ENCODE measurements at regions not wholly inside any gene's neighbourhood (a gene's known extent, or its start where the extent isn't known, plus 50 kb on each side); places are given as distances from the start of the nearest gene placed in this dataset.

GRCh38 chr15:38930851-38931572, 366.4 kb upstream of the RASGRP1 start:
- TF ChIP-seq CTCF (conservative IDR thresholded peaks at IDR 0.05) = no peak
- Mint-ChIP-seq H3K4me3 (no peak overlapping the region), H3K27me3 (peaks cover 3% of the 10 kb centered on the region), H3K4me1 (ENCODE audit: unreplicated experiment) (no peaks in the 10 kb centered on the region), H3K9me3 (peaks cover 4% of the 10 kb centered on the region), H3K27ac (no peak overlapping the region), H3K36me3 (no peaks in the 10 kb centered on the region)
- no peak for DNase-seq (ENCODE audit: extremely low spot score, unreplicated experiment)

GRCh38 chr15:38941399-38941953, 376.9 kb upstream of the RASGRP1 start:
- TF ChIP-seq CTCF (conservative IDR thresholded peaks at IDR 0.05) = no peak
- no peak overlapping the region for H3K4me3 Mint-ChIP-seq
- no peak overlapping the region for H3K27ac Mint-ChIP-seq
- H3K27me3 Mint-ChIP-seq = peaks cover 3% of the 10 kb centered on the region
- H3K9me3 Mint-ChIP-seq = no peaks in the 10 kb centered on the region
- DNase-seq (ENCODE audit: extremely low spot score, unreplicated experiment) = no peak
- no peaks in the 10 kb centered on the region for H3K36me3 Mint-ChIP-seq
- peaks cover 16% of the 10 kb centered on the region for H3K4me1 Mint-ChIP-seq (ENCODE audit: unreplicated experiment)

- Mint-ChIP-seq H3K4me1 (ENCODE audit: unreplicated experiment) (peaks cover 16% of the 10 kb centered on the region), H3K36me3 (no peaks in the 10 kb centered on the region), H3K9me3 (no peaks in the 10 kb centered on the region), H3K27ac (no peak overlapping the region), H3K4me3 (no peak overlapping the region), H3K27me3 (peaks cover 3% of the 10 kb centered on the region)
- no peak for TF ChIP-seq CTCF (conservative IDR thresholded peaks at IDR 0.05)
- no peak for DNase-seq (ENCODE audit: extremely low spot score, unreplicated experiment)
Measured at GRCh38 chr15:38944536-38944935, 379.9 kb upstream of the RASGRP1 start.

- peaks cover 3% of the 10 kb centered on the region for H3K27me3 Mint-ChIP-seq
- no peak overlapping the region for H3K4me3 Mint-ChIP-seq
- H3K9me3 Mint-ChIP-seq = no peaks in the 10 kb centered on the region
- H3K36me3 Mint-ChIP-seq = no peaks in the 10 kb centered on the region
- DNase-seq (ENCODE audit: extremely low spot score, unreplicated experiment) = no peak
- no peak overlapping the region for H3K27ac Mint-ChIP-seq
- H3K4me1 Mint-ChIP-seq (ENCODE audit: unreplicated experiment) = peaks cover 16% of the 10 kb centered on the region
- no peak for TF ChIP-seq CTCF (conservative IDR thresholded peaks at IDR 0.05)
Measured at GRCh38 chr15:38945551-38946298, 381.1 kb upstream of the RASGRP1 start.

- no peak for TF ChIP-seq CTCF (conservative IDR thresholded peaks at IDR 0.05)
Measured at GRCh38 chr15:38954090-38954489, 389.5 kb upstream of the RASGRP1 start.

More at GRCh38 chr15:38954090-38954489, 389.5 kb upstream of the RASGRP1 start:
- no peaks in the 10 kb centered on the region for H3K36me3 Mint-ChIP-seq
- peaks cover 4% of the 10 kb centered on the region for H3K27me3 Mint-ChIP-seq
- no peaks in the 10 kb centered on the region for H3K4me1 Mint-ChIP-seq (ENCODE audit: unreplicated experiment)
- DNase-seq (ENCODE audit: extremely low spot score, unreplicated experiment) = no peak
- H3K4me3 Mint-ChIP-seq = no peak overlapping the region
- no peak overlapping the region for H3K27ac Mint-ChIP-seq
- H3K9me3 Mint-ChIP-seq = no peaks in the 10 kb centered on the region
